Tibial artery (tissue), 4 donors: ENCODE measurements at regions not wholly inside any gene's neighbourhood (a gene's known extent, or its start where the extent isn't known, plus 50 kb on each side); places are given as distances from the start of the nearest gene placed in this dataset.

Experiments used
- DNase-seq, 2 donors: peaks; one replicate each; pipeline ENCODE4 v3.0.0-alpha.2; 2019
- H3K27ac ChIP-seq, 2 donors: fragments of 200-600 bp; sonication (generic) in 1 of 2; 1 replicate in 1 of 2; 2 replicates in 1 of 2; pipeline ENCODE4 v1.5.1; 2018 to 2019; ENCODE audit warnings: mild to moderate bottlenecking in 1 of 2
- H3K27me3 ChIP-seq, 2 donors: fragments of 200-600 bp; sonication (generic) in 1 of 2; one replicate each; pipeline versions ENCODE4 v1.5.1 to v1.6.0; 2016 to 2019
- H3K36me3 ChIP-seq, 3 donors: fragments of 200-600 bp; sonication (generic) in 2 of 3; one replicate each; pipeline ENCODE4 v1.5.1; 2016 to 2019; ENCODE audit warnings: mild to moderate bottlenecking in 2 of 3
- H3K4me1 ChIP-seq, 4 donors: fragments of 200-600 bp; sonication (generic) in 2 of 4; 1 replicate in 3 of 4; 2 replicates in 1 of 4; pipeline ENCODE4 v1.5.1; 2016 to 2019
- H3K4me3 ChIP-seq, 2 donors: fragments of 200-600 bp; sonication (generic) in 1 of 2; 1 replicate in 1 of 2; 2 replicates in 1 of 2; pipeline ENCODE4 v1.5.1; 2018 to 2019; ENCODE audit warnings: mild to moderate bottlenecking in 2 of 2
- H3K9me3 ChIP-seq, 3 donors: fragments of 200-600 bp; sonication (generic) in 1 of 3; one replicate each; pipeline ENCODE4 v1.5.1; 2016 to 2019
- intact Hi-C: fragments of 100-400 bp; cut with DNase I; formaldehyde crosslinking; loops from one replicate; pipeline ENCODE4 v1.15.0; 2023; ENCODE audit warnings: low total_unique reads
- TF ChIP-seq, protein P1 (sequence below), 2 experiments: fragments of 200-600 bp in 1 of 2; fragments of 450-650 bp in 1 of 2; IDR thresholded peaks; one replicate each; pipeline ENCODE4 v1.5.1; 2017 to 2019; ENCODE audit warnings: antibody characterized with exemption in 2 of 2, mild to moderate bottlenecking in 1 of 2, moderate library complexity in 1 of 2

DNA sequence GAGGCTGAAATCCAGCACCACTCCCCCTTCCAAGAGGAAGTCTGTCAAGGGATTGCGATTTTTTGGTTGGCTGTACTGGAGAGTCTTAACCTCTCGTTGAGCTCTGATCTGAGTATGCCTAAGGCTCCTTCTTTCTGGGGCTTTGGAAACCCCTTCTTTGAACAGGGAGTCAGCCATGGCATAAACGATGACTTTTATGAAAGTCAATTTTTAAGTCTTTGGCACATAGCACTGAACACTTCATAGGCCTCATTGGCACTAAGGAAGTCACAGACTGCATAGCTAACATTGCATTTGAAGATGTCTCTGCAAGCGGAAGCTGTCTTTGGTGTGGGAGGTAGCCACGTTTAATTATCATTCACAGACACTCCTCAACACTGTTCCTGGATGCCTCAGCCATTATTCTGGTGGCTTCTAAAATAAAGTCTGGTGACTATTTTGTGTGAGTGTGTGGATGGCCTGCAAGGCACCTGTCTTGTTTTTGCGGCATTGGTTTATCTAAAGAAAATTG, 148.2 kb upstream of the NCK2 start:
- H3K4me3 ChIP-seq, result no peak overlapping the region
- intact Hi-C loops, result no loop called here
- no peak for DNase-seq
- no peaks in the 10 kb centered on the region for H3K27me3 ChIP-seq
- no peaks in the 10 kb centered on the region for H3K36me3 ChIP-seq
- no peak overlapping the region for H3K27ac ChIP-seq
- TF ChIP-seq, protein P1, sequence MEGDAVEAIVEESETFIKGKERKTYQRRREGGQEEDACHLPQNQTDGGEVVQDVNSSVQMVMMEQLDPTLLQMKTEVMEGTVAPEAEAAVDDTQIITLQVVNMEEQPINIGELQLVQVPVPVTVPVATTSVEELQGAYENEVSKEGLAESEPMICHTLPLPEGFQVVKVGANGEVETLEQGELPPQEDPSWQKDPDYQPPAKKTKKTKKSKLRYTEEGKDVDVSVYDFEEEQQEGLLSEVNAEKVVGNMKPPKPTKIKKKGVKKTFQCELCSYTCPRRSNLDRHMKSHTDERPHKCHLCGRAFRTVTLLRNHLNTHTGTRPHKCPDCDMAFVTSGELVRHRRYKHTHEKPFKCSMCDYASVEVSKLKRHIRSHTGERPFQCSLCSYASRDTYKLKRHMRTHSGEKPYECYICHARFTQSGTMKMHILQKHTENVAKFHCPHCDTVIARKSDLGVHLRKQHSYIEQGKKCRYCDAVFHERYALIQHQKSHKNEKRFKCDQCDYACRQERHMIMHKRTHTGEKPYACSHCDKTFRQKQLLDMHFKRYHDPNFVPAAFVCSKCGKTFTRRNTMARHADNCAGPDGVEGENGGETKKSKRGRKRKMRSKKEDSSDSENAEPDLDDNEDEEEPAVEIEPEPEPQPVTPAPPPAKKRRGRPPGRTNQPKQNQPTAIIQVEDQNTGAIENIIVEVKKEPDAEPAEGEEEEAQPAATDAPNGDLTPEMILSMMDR (IDR thresholded peaks at IDR 0.05), result no peak
- H3K4me1 ChIP-seq, result peaks cover 0 to 11% (median 0%) of the 10 kb centered on the region in 4 donors
- H3K9me3 ChIP-seq, result no peaks in the 10 kb centered on the region

- TF ChIP-seq, protein P1 (IDR thresholded peaks at IDR 0.05), result no peak
- H3K27ac ChIP-seq, result no peak overlapping the region
- H3K4me3 ChIP-seq, result no peak overlapping the region
- no peaks in the 10 kb centered on the region for H3K36me3 ChIP-seq
- intact Hi-C loops, result no loop called here
- no peaks in the 10 kb centered on the region for H3K27me3 ChIP-seq
- no peaks in the 10 kb centered on the region for H3K9me3 ChIP-seq
- no peak for DNase-seq
- H3K4me1 ChIP-seq, result peaks cover 0 to 11% (median 0%) of the 10 kb centered on the region in 4 donors
Observed at GRCh38 chr2:105595536-105595935, 149.2 kb upstream of the NCK2 start.

GRCh38 chr2:105593221-105593967, 151.3 kb upstream of the NCK2 start:
- Histone ChIP-seq H3K27me3 (no peaks in the 10 kb centered on the region), H3K4me1 (peaks cover 0 to 11% (median 0%) of the 10 kb centered on the region in 4 donors), H3K36me3 (no peaks in the 10 kb centered on the region), H3K27ac (no peak overlapping the region), H3K4me3 (no peak overlapping the region), H3K9me3 (peaks cover 0 to 6% (median 6%) of the 10 kb centered on the region in 3 donors)
- intact Hi-C loops, result no loop called here
- no peak for DNase-seq
- TF ChIP-seq, protein P1 (IDR thresholded peaks at IDR 0.05), result no peak

GRCh38 chr2:105592288-105592687, 152.4 kb upstream of the NCK2 start:
- peaks cover 0 to 2% (median 0%) of the 10 kb centered on the region in 4 donors for H3K4me1 ChIP-seq
- peaks cover 0 to 6% (median 6%) of the 10 kb centered on the region in 3 donors for H3K9me3 ChIP-seq
- no peaks in the 10 kb centered on the region for H3K27me3 ChIP-seq
- no peak for DNase-seq
- no peak overlapping the region for H3K4me3 ChIP-seq
- TF ChIP-seq, protein P1 (IDR thresholded peaks at IDR 0.05), result no peak
- intact Hi-C loops, result no loop called here
- no peaks in the 10 kb centered on the region for H3K36me3 ChIP-seq
- H3K27ac ChIP-seq, result no peak overlapping the region

DNA sequence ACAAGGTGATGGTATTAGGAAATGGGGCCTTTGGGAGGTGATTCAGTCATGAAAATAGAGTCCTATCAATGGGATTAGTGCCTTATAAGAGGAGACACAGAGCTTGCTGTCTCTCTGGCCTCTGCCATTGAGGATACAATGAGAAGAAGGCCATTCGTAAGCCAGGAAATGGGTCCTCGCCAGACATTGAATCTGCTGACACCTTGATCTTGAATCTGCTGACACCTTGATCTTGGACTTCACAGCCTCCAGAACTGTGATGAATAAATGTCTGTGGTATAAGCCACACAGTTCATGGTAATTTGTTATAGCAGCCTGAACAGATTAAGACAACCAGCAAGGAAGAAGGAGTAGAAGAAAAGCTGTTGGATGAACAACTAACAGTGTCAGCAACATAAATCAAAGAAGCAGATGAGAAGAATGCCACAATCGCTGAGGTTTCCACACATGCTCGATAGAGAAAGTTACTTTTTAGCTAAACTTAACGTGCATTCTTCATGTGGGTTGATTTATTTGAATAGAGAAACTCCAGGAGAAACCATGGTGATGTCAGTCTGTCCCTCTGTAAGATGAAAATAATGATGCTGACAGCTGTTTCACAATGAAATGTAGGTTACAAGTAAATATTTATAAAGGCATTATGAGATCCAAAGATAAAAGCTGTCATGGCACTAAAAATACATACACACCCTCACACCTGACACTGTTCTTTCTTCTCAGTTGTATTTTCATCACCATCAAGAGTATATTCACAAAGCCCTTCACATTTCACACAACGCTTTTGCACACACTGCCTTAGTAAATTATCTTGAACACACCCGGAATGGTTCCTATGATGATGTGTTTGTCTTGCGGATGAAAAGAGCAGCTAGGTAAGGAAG, 153.7 kb upstream of the NCK2 start:
- TF ChIP-seq, protein P1 (IDR thresholded peaks at IDR 0.05), result no peak
- H3K27ac ChIP-seq, result no peak overlapping the region
- H3K4me3 ChIP-seq, result no peak overlapping the region
- H3K4me1 ChIP-seq, result no peaks in the 10 kb centered on the region
- no peaks in the 10 kb centered on the region for H3K27me3 ChIP-seq
- DNase-seq, result no peak
- peaks cover 0 to 6% (median 6%) of the 10 kb centered on the region in 3 donors for H3K9me3 ChIP-seq
- intact Hi-C loops, result no loop called here
- H3K36me3 ChIP-seq, result no peaks in the 10 kb centered on the region
